HepG2 (cell line): ENCODE measurements at regions not wholly inside any gene's neighbourhood (a gene's known extent, or its start where the extent isn't known, plus 50 kb on each side); places are given as distances from the start of the nearest gene placed in this dataset.

Source experiments
- ATAC-seq: fragments of 200-7000 bp; cut with Tn5 transposase; 3 replicates; pipeline ENCODE4 v1.9.1; 2020; ENCODE audit warnings: mild to moderate bottlenecking, moderate library complexity
- BruUV-seq: library from RNA; stranded (reverse); fragments of 400-500 nt; replicated peaks from 2 replicates; lab custom pipeline; 2021; lab: Mats Ljungman, UMichigan
- CTCF ChIA-PET: fragments of 300-600 bp; formaldehyde crosslinking; extraction: SDS; loops from one replicate; lab custom pipeline; 2021; ENCODE audit warnings: low total read pairs, inconsistent platforms, low intra/inter-chr PET ratio; lab: Yijun Ruan, JAX
- POLR2A ChIA-PET: fragments of 350-600 bp; sonication (Branson Sonifier 250); formaldehyde crosslinking; loops from one replicate; lab custom pipeline; 2020; ENCODE audit warnings: antibody characterized with exemption, inconsistent platforms; lab: Yijun Ruan, JAX
- DNase-seq: peaks from one replicate; pipeline ENCODE4 v3.0.0-alpha.2; 2015; ENCODE audit warnings: low spot score
- FAIRE-seq: peaks from 3 replicates; lab custom pipeline; 2011; peaks lifted over from hg19 to GRCh38; lab: Jason Lieb, UNC
- H2AFZ ChIP-seq: one replicate; pipeline ENCODE4 v1.6.1; 2011; ENCODE audit warnings: low read length, inconsistent platforms
- H3K27ac ChIP-seq: fragments of 300-600 bp; 3 replicates; pipeline ENCODE4 v1.8.0; 2011; ENCODE audit warnings: mixed run types, mild to moderate bottlenecking, mixed read lengths, low read length, inconsistent platforms; ENCODE audit not compliant: insufficient read depth; ENCODE audit errors: extremely low read length
- H3K27me3 ChIP-seq, 2 experiments: fragments of 200-600 bp in 1 of 2; 2 replicates in 1 of 2; 3 replicates in 1 of 2; pipeline versions ENCODE4 v1.6.0 to v1.8.0; 2011; ENCODE audit warnings: low read length in 2 of 2, mild to moderate bottlenecking in 2 of 2, moderate library complexity in 2 of 2, inconsistent platforms in 1 of 2; ENCODE audit not compliant: insufficient read depth in 2 of 2, control insufficient read depth in 1 of 2
- H3K36me3 ChIP-seq, 2 experiments: fragments of 200-600 bp in 1 of 2; replicated peaks in 1 of 2; 2 replicates in 1 of 2; 3 replicates in 1 of 2; pipeline versions ENCODE4 v1.5.1 to v1.8.0; 2011; ENCODE audit warnings: low read length in 2 of 2, inconsistent platforms in 1 of 2; ENCODE audit not compliant: insufficient read depth in 2 of 2, control insufficient read depth in 1 of 2
- H3K4me1 ChIP-seq: 2 replicates; pipeline ENCODE4 v1.5.1; 2012; ENCODE audit warnings: low read length, inconsistent platforms; ENCODE audit not compliant: insufficient read depth
- H3K4me2 ChIP-seq: 2 replicates; pipeline ENCODE4 v1.6.0; 2011; ENCODE audit warnings: low read depth, low read length, inconsistent platforms
- H3K4me3 ChIP-seq, 3 experiments: fragments of 200-600 bp in 1 of 3; sonication (generic), shearing (Covaris generic) in 1 of 3; replicated peaks in 1 of 3; 2 replicates each; pipeline ENCODE4 v1.5.1; 2011 to 2016; ENCODE audit warnings: low read length in 3 of 3, inconsistent platforms in 2 of 3, low read depth in 2 of 3, mild to moderate bottlenecking in 2 of 3, control low read depth in 1 of 3, mixed read lengths in 1 of 3; ENCODE audit not compliant: insufficient read depth in 1 of 3
- H3K79me2 ChIP-seq: one replicate; pipeline ENCODE4 v1.6.1; 2011; ENCODE audit warnings: low read length, inconsistent platforms; ENCODE audit not compliant: insufficient read depth
- H3K9ac ChIP-seq: 2 replicates; pipeline ENCODE4 v1.6.0; 2011; ENCODE audit warnings: mild to moderate bottlenecking, low read depth, low read length, inconsistent platforms; ENCODE audit not compliant: insufficient read depth
- H3K9me3 ChIP-seq: 2 replicates; pipeline ENCODE4 v1.5.1; 2012; ENCODE audit warnings: mild to moderate bottlenecking, low read length
- H4K20me1 ChIP-seq: 2 replicates; pipeline ENCODE4 v1.6.0; 2011; ENCODE audit warnings: inconsistent platforms, mild to moderate bottlenecking, low read length, moderate library complexity; ENCODE audit not compliant: insufficient read depth
- KIAA2018 ChIP-seq: sonication (generic); formaldehyde crosslinking; IDR thresholded peaks from 2 replicates; pipeline ENCODE4 v1.5.0; 2020; ENCODE audit warnings: mild to moderate bottlenecking, missing genetic modification reagents, borderline replicate concordance
- LRRFIP1 ChIP-seq: sonication (generic); formaldehyde crosslinking; conservative IDR thresholded peaks from 2 replicates; pipeline ENCODE4 v1.4.0; 2020; ENCODE audit warnings: missing genetic modification reagents
- PATZ1 ChIP-seq: sonication (generic); formaldehyde crosslinking; IDR thresholded peaks from 2 replicates; pipeline ENCODE4 v1.4.0; 2020; ENCODE audit warnings: missing genetic modification reagents
- RARG ChIP-seq: sonication (generic); formaldehyde crosslinking; IDR thresholded peaks from 2 replicates; pipeline ENCODE4 v1.4.0; 2020; ENCODE audit warnings: low read depth, mild to moderate bottlenecking, missing genetic modification reagents
- ZC3H13 ChIP-seq: sonication (generic); formaldehyde crosslinking; IDR thresholded peaks from 2 replicates; pipeline ENCODE4 v1.8.1; 2023; ENCODE audit warnings: mild to moderate bottlenecking, missing genetic modification reagents, moderate library complexity
- ZNF18 ChIP-seq: sonication (generic); formaldehyde crosslinking; IDR thresholded peaks from 2 replicates; pipeline ENCODE4 v1.8.0; 2022; ENCODE audit warnings: mild to moderate bottlenecking, missing genetic modification reagents; ENCODE audit not compliant: insufficient replicate concordance
- WGBS: methylation state at CpG from one replicate; pipeline ENCODE4 v1.1.6; 2017; ENCODE audit warnings: low lambda C conversion rate; 5-methylcytosine and 5-hydroxymethylcytosine counted together
- in situ Hi-C: cut with HindIII; loops from 2 replicates; pipeline ENCODE4 v1.10.0; 2017; ENCODE audit warnings: low pct_unique_long_range_greater_than_20kb; ENCODE audit not compliant: extremely low pct_ligation_motif_present
- intact Hi-C: fragments of 100-400 bp; cut with micrococcal nuclease; formaldehyde crosslinking; loops from one replicate; pipeline ENCODE4 v1.10.0; 2022; ENCODE audit not compliant: unreplicated experiment

GRCh38 chr11:25925359-25925758, 406.6 kb upstream of the ANO3 start:
- ChIA-PET CTCF (no interaction called here), POLR2A (no interaction called here)
- H3K9ac ChIP-seq: no peak overlapping the region
- in situ Hi-C loops: no loop called here
- no peak overlapping the region for H3K4me3 ChIP-seq
- no peak overlapping the region for H3K4me2 ChIP-seq
- H3K79me2 ChIP-seq: no peaks in the 10 kb centered on the region
- no peak for TF ChIP-seq RARG (CRISPR knock-in tag)
- no peak for TF ChIP-seq PATZ1
- no peak for TF ChIP-seq LRRFIP1 (CRISPR knock-in tag)
- TF ChIP-seq ZNF18 (CRISPR knock-in tag): no peak
- no peak for TF ChIP-seq KIAA2018 (CRISPR knock-in tag)
- TF ChIP-seq ZC3H13 (CRISPR knock-in tag): no peak
- TF ChIP-seq, all 625 proteins: peak for 0
- DNase-seq (no peak), ATAC-seq (no peak), FAIRE-seq (no peak)
- H3K27me3 ChIP-seq: no peaks in the 10 kb centered on the region
- no peaks in the 10 kb centered on the region for H4K20me1 ChIP-seq
- no peaks in the 10 kb centered on the region for H3K36me3 ChIP-seq
- no peak overlapping the region for H3K27ac ChIP-seq
- H2AFZ ChIP-seq: no peak overlapping the region
- no peaks in the 10 kb centered on the region for H3K4me1 ChIP-seq
- peaks cover 17% of the 10 kb centered on the region for H3K9me3 ChIP-seq
- BruUV-seq: no TSS peak
- WGBS: 24% methylated on average over 2 of the region's 2 CpGs
- intact Hi-C loops: no loop called here
